Bronchial epithelial cell (primary cell): ENCODE measurements at regions not wholly inside any gene's neighbourhood (a gene's known extent, or its start where the extent isn't known, plus 50 kb on each side); places are given as distances from the start of the nearest gene placed in this dataset.
"Not testable (repeated sequence)": the region's sequence is repeated elsewhere in the genome, so short reads cannot be mapped to it uniquely, and the experiment has no call there.

Experiments used
- DNase-seq: peaks from one replicate; pipeline ENCODE4 v3.0.0-alpha.2; 2010; ENCODE audit warnings: low read depth
- FAIRE-seq: peaks from 2 replicates; lab custom pipeline; 2011; peaks lifted over from hg19 to GRCh38; lab: Jason Lieb, UNC
- H3K27me3 ChIP-seq: 2 replicates; pipeline ENCODE4 v1.5.1; 2011; ENCODE audit warnings: low read length; ENCODE audit not compliant: control insufficient read depth, insufficient read depth
- H3K36me3 ChIP-seq: 2 replicates; pipeline ENCODE4 v1.5.1; 2011; ENCODE audit warnings: low read length; ENCODE audit not compliant: control insufficient read depth, insufficient read depth
- H3K4me3 ChIP-seq: 2 replicates; pipeline ENCODE4 v1.5.1; 2011; ENCODE audit warnings: mild to moderate bottlenecking, low read depth, low read length, control low read depth
- TF ChIP-seq, protein P1 (sequence below): IDR thresholded peaks from 2 replicates; pipeline ENCODE4 v1.5.1; 2011; ENCODE audit warnings: mild to moderate bottlenecking, moderate library complexity, low read length, control low read depth, inconsistent platforms; ENCODE audit not compliant: insufficient read depth, severe bottlenecking

GRCh38 chr2:158866082-158866481 lies 71.0 kb downstream of the DAPL1 start:
- H3K36me3 ChIP-seq, H3K27me3 ChIP-seq, FAIRE-seq, DNase-seq, H3K4me3 ChIP-seq: not testable (repeated sequence)

DNA sequence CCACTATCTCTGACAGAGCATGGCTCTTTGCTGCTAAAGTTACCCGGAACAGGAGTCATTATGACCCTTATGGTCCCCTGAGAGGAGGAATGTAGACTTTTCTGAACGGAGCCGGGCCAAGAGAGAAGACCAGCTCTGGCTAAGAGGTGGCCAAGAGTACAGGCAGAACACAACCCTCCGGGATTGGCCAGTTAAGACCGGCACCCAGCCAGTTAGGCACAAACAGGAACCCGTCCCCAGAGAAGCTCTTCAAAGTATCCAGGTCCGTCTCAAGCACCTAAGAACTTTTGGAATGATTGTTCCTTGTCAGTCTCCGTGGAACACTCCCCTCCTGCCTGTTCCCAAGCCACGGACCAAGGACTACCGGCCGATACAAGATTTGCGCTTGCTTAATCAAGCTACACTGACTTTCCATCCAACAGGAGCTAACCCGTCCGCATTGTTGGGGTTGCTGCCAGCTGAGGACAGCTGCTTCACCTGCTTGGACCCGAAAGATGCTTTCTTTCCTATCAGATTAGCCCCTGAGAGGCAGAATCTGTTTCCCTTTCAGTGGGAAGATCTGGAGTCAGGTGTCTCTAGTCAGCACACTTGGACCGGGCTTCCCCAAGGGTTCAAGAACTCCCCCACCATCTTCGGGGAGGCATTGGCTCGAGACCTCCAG lies 72.5 kb downstream of the DAPL1 start:
- H3K36me3 ChIP-seq, FAIRE-seq, H3K27me3 ChIP-seq, H3K4me3 ChIP-seq, DNase-seq: not testable (repeated sequence)

DNA sequence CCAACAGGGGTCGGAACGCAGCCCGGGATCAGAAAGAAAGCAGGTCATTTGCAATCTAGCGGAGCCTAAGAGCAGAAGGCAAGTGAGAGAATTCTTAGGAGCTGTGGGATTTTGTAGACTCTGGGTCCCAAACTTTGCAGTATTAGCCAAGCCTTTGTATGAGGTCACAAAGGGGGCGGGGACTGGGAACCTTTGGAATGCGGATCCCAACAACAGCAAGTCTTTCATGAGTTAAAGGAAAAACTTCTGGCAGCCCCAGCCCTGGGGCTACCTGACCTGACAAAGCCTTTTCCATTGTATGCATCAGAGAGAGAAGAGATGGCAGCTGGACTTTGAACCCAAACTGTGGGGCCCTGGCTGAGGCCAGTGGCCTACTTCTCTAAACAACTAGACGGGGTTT lies 73.3 kb downstream of the DAPL1 start:
- FAIRE-seq, H3K36me3 ChIP-seq, DNase-seq: not testable (repeated sequence)

DNA sequence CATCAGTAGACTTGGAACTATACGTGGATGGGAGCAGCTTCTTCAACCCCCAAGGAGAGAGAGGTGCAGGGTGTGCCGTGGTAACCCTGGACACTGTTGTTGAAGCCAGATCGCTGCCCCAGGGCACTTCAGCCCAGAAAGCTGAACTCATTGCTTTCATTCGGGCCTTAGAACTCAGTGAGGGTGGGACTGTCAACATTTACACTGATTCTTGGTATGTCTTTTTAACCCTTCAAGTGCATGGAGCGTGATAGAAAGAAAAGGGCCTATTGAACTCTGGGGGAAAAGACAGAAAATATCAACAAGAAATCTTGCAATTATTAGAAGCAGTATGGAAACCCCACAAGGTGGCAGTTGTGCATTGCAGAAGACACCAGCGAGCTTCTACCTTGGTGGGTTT lies 74.0 kb downstream of the DAPL1 start:
- H3K36me3 ChIP-seq, DNase-seq, H3K27me3 ChIP-seq, H3K4me3 ChIP-seq, FAIRE-seq: not testable (repeated sequence)

More for the DNA sequence above, 73.3 kb downstream of the DAPL1 start:
- not testable (repeated sequence) for H3K27me3 ChIP-seq, H3K4me3 ChIP-seq

DNA sequence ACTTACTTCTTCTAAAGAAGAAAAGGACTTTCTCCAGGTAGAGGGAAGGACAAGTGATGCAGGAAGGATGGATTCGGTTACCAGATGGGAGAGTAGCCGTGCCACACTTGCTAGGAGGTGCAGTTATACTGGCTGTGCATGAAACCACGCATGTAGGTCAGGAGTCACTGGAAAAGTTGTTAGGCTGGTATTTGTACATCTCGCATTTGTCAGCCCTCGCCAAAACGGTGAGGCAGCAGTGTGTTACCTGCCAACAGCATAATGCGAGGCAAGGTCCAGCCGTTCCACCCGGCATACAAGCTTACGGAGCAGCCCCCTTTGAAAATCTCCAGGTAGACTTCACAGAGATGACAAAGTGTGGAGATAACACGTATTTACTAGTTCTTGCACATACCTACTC lies 74.5 kb downstream of the DAPL1 start:
- DNase-seq, FAIRE-seq, H3K27me3 ChIP-seq, H3K36me3 ChIP-seq, H3K4me3 ChIP-seq: not testable (repeated sequence)

DNA sequence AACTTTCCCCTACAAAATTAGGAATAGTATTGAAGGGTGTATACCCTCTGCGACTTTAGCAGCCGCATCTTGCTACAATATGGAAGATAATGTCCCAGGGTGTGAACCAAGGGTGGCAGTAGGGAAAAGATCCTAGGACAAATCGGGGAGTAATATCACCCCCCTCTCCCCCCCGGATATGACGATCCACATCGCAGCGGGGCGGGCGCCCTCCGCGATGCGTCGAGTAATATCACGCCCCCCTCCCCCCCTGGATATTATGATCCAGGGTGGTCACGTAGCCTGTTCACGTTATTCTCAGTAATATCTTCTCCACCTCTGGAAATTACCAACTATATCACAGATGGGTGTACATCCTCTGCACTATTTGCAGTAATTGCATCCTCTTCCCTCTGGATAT lies 82.9 kb downstream of the DAPL1 start:
- FAIRE-seq: no peak
- no peak for DNase-seq
- Histone ChIP-seq H3K4me3 (no peak overlapping the region), H3K36me3 (no peaks in the 10 kb centered on the region), H3K27me3 (no peaks in the 10 kb centered on the region)
- TF ChIP-seq, protein P1, sequence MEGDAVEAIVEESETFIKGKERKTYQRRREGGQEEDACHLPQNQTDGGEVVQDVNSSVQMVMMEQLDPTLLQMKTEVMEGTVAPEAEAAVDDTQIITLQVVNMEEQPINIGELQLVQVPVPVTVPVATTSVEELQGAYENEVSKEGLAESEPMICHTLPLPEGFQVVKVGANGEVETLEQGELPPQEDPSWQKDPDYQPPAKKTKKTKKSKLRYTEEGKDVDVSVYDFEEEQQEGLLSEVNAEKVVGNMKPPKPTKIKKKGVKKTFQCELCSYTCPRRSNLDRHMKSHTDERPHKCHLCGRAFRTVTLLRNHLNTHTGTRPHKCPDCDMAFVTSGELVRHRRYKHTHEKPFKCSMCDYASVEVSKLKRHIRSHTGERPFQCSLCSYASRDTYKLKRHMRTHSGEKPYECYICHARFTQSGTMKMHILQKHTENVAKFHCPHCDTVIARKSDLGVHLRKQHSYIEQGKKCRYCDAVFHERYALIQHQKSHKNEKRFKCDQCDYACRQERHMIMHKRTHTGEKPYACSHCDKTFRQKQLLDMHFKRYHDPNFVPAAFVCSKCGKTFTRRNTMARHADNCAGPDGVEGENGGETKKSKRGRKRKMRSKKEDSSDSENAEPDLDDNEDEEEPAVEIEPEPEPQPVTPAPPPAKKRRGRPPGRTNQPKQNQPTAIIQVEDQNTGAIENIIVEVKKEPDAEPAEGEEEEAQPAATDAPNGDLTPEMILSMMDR: no peak

DNA sequence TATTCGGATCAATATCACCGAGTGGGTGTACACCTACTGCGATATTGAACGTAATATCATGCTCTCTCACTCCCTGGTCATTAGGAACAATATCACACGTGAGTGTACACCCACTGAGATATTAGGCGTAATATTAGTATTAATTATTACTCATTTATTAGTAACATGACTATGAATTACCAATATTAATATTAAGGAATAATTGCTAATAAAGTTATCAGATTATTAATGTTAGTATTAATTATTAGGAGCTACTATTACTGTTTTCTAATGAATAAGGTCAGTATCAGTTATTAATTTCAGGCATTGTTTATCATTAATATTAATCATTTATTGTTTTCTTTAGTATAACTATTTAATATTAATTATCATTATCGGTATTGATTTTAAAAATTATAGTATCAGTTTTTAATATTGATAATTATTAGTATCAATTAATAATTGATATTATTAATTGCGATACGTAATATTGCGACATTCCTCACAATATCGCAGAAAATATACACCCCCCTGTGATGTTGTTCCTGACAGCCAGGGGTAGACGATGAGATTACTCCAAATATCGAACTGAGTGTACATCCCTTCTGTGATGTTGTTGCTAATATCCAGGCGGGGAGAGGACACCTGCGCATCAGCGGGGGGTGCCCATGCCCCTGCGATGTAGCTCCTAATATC lies 84.2 kb downstream of the DAPL1 start:
- TF ChIP-seq, protein P1: no peak
- no peak overlapping the region for H3K4me3 ChIP-seq
- no peaks in the 10 kb centered on the region for H3K36me3 ChIP-seq
- FAIRE-seq (no peak), DNase-seq (no peak)
- H3K27me3 ChIP-seq: no peaks in the 10 kb centered on the region

DNA sequence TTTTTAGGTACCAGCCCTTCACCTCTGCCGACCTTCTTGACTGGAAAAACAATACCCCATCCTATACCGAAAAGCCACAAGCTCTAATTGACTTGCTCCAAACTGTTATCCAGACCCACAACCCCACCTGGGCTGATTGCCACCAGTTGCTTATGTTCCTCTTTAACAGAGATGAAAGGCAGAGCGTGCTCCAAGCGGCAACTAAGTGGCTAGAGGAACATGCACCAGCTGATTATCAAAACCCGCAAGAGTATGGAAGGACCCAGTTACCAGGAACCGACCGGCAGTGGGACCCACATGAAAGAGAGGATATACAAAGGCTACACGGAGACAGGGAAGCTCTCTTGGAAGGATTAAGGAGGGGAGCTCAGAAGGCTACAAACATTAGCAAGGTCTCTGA lies 86.1 kb upstream of the TANC1 start:
- H3K36me3 ChIP-seq: no peaks in the 10 kb centered on the region
- FAIRE-seq (no peak), DNase-seq (no peak)
- TF ChIP-seq, protein P1: no peak
- no peak overlapping the region for H3K4me3 ChIP-seq
- H3K27me3 ChIP-seq: no peaks in the 10 kb centered on the region

- not testable (repeated sequence) for H3K4me3 ChIP-seq, H3K27me3 ChIP-seq, H3K36me3 ChIP-seq, FAIRE-seq, DNase-seq
These were observed 83.9 kb upstream of the TANC1 start for GRCh38 chr2:158884552-158884951.
